Parathyroid adenoma (tissue), 2 donors: ENCODE measurements at regions not wholly inside any gene's neighbourhood (a gene's known extent, or its start where the extent isn't known, plus 50 kb on each side); places are given as distances from the start of the nearest gene placed in this dataset.

Source experiments
- H2AFZ ChIP-seq: fragments of 300-600 bp; sonication (generic); one replicate; pipeline ENCODE4 v1.7.0; 2017; ENCODE audit warnings: antibody characterized with exemption, mild to moderate bottlenecking
- H3K27ac ChIP-seq: fragments of 300-600 bp; sonication (generic); one replicate; pipeline ENCODE4 v1.7.0; 2017
- H3K27me3 ChIP-seq: fragments of 300-600 bp; sonication (generic); one replicate; pipeline ENCODE4 v1.7.0; 2017; ENCODE audit warnings: low read length; ENCODE audit not compliant: control insufficient read depth, insufficient read depth
- H3K36me3 ChIP-seq: fragments of 300-600 bp; sonication (generic); one replicate; pipeline ENCODE4 v1.7.0; 2017; ENCODE audit warnings: low read length; ENCODE audit not compliant: control insufficient read depth, insufficient read depth
- H3K4me1 ChIP-seq: fragments of 300-600 bp; sonication (generic); one replicate; pipeline ENCODE4 v1.7.0; 2017; ENCODE audit warnings: control low read depth
- H3K4me2 ChIP-seq: fragments of 300-600 bp; sonication (generic); one replicate; pipeline ENCODE4 v1.7.0; 2017; ENCODE audit warnings: low read length
- H3K4me3 ChIP-seq: fragments of 300-600 bp; sonication (generic); one replicate; pipeline ENCODE4 v1.7.0; 2017; ENCODE audit warnings: low read depth, low read length
- H3K79me2 ChIP-seq: fragments of 300-600 bp; sonication (generic); one replicate; pipeline ENCODE4 v1.7.0; 2017; ENCODE audit warnings: control low read depth
- H3K9ac ChIP-seq: fragments of 300-600 bp; sonication (generic); one replicate; pipeline ENCODE4 v1.7.0; 2017; ENCODE audit warnings: mild to moderate bottlenecking
- H3K9me3 ChIP-seq: fragments of 300-600 bp; sonication (generic); one replicate; pipeline ENCODE4 v1.7.0; 2017; ENCODE audit warnings: low read length; ENCODE audit not compliant: control insufficient read depth
- CTCF ChIP-seq: fragments of 300-600 bp; sonication (generic); IDR thresholded peaks from one replicate; pipeline ENCODE4 v1.7.0; 2017; ENCODE audit warnings: antibody characterized with exemption, mild to moderate bottlenecking
- donor health status: primary hyperparathyroidism.

GRCh38 chr20:6611911-6612605, 155.4 kb upstream of the BMP2 start:
- no peak for TF ChIP-seq CTCF
- Histone ChIP-seq H3K27me3 (no peaks in the 10 kb centered on the region), H3K4me2 (no peak overlapping the region), H3K4me3 (no peak overlapping the region), H3K4me1 (no peaks in the 10 kb centered on the region), H2AFZ (no peak overlapping the region), H3K27ac (no peak overlapping the region), H3K79me2 (no peaks in the 10 kb centered on the region), H3K9me3 (no peaks in the 10 kb centered on the region), H3K36me3 (no peaks in the 10 kb centered on the region), H3K9ac (no peak overlapping the region)

GRCh38 chr20:6606651-6607050, 160.8 kb upstream of the BMP2 start:
- Histone ChIP-seq H3K36me3 (no peaks in the 10 kb centered on the region), H3K4me1 (no peaks in the 10 kb centered on the region), H3K4me3 (no peak overlapping the region), H3K9me3 (no peaks in the 10 kb centered on the region), H3K4me2 (no peak overlapping the region), H2AFZ (no peak overlapping the region), H3K27me3 (no peaks in the 10 kb centered on the region), H3K79me2 (no peaks in the 10 kb centered on the region), H3K9ac (no peak overlapping the region), H3K27ac (no peak overlapping the region)
- TF ChIP-seq CTCF: no peak

- Histone ChIP-seq H3K4me3 (no peak overlapping the region), H3K79me2 (no peaks in the 10 kb centered on the region), H3K9ac (no peak overlapping the region), H3K4me2 (no peak overlapping the region), H3K9me3 (no peaks in the 10 kb centered on the region), H3K36me3 (no peaks in the 10 kb centered on the region), H2AFZ (no peak overlapping the region), H3K27ac (no peak overlapping the region), H3K27me3 (no peaks in the 10 kb centered on the region), H3K4me1 (no peaks in the 10 kb centered on the region)
- TF ChIP-seq CTCF: no peak
These were observed 162.2 kb upstream of the BMP2 start for GRCh38 chr20:6605055-6605935.

- Histone ChIP-seq H3K4me2 (no peak overlapping the region), H3K27ac (no peak overlapping the region), H3K4me3 (no peak overlapping the region), H3K9me3 (no peaks in the 10 kb centered on the region), H3K36me3 (no peaks in the 10 kb centered on the region), H3K79me2 (no peaks in the 10 kb centered on the region), H3K4me1 (no peaks in the 10 kb centered on the region), H3K9ac (no peak overlapping the region), H3K27me3 (no peaks in the 10 kb centered on the region), H2AFZ (no peak overlapping the region)
- TF ChIP-seq CTCF: no peak
These were observed 163.3 kb upstream of the BMP2 start for GRCh38 chr20:6604179-6604578.
